GM12892 (cell line): ENCODE measurements at regions not wholly inside any gene's neighbourhood (a gene's known extent, or its start where the extent isn't known, plus 50 kb on each side); places are given as distances from the start of the nearest gene placed in this dataset.

Source experiments
- POLR2A ChIP-seq: IDR thresholded peaks from 2 replicates; pipeline ENCODE4 v1.6.1; 2011; ENCODE audit warnings: low read depth, low read length, control low read depth
- TAF1 ChIP-seq: IDR thresholded peaks from 2 replicates; pipeline ENCODE4 v1.6.1; 2011; ENCODE audit warnings: low read depth, mild to moderate bottlenecking, control low read depth, low read length, borderline replicate concordance

DNA sequence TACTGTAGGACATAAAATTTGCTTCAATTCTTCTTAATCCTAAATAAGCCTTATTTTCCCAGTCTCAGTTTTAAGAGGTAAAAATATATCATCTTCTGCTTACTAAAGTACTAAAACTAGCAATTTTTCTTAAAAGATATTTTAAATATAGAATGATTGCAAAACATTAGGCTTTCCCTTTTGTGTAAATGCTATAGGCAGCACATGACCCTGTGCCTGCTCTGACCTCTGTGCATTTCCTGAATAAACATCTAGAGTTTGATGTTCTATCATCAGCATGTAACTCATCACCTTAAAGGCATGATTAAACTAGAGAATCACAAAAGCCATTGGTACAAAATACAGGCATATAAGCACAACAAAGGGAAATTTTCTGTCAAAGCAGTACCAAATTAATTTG is 422.7 kb downstream of the TFAP2B start:
- TF ChIP-seq TAF1 (no peak), POLR2A (no peak)
